H9 (cell line): ENCODE measurements at regions not wholly inside any gene's neighbourhood (a gene's known extent, or its start where the extent isn't known, plus 50 kb on each side); places are given as distances from the start of the nearest gene placed in this dataset.
A peak's percentile ranks its signal among the peaks of the same experiment; 100 is the strongest.

Experiments
- DNase-seq: peaks from one replicate; pipeline ENCODE4 v3.0.0-alpha.2; 2017
- H2AFZ ChIP-seq: one replicate; pipeline ENCODE4 v1.6.1; 2013; ENCODE audit warnings: mild to moderate bottlenecking, low read length, control low read depth, moderate library complexity
- H2AK5ac ChIP-seq: 2 replicates; pipeline ENCODE4 v1.6.1; 2013; ENCODE audit warnings: low read length, control low read depth, mixed read lengths; ENCODE audit not compliant: insufficient read length
- H2BK120ac ChIP-seq: one replicate; pipeline ENCODE4 v1.6.1; 2013; ENCODE audit warnings: low read depth, mild to moderate bottlenecking, low read length, control low read depth, inconsistent platforms; ENCODE audit not compliant: poor library complexity, severe bottlenecking
- H2BK12ac ChIP-seq: 2 replicates; pipeline ENCODE4 v1.6.1; 2013; ENCODE audit warnings: low read length, control low read depth, mixed read lengths, low read depth; ENCODE audit not compliant: insufficient read length
- H2BK15ac ChIP-seq: 2 replicates; pipeline ENCODE4 v1.6.1; 2013; ENCODE audit warnings: low read depth, low read length, control low read depth
- H2BK20ac ChIP-seq: one replicate; pipeline ENCODE4 v1.6.1; 2013; ENCODE audit warnings: low read depth, mild to moderate bottlenecking, low read length, control low read depth, inconsistent platforms; ENCODE audit not compliant: poor library complexity, severe bottlenecking
- H2BK5ac ChIP-seq: 2 replicates; pipeline ENCODE4 v1.6.1; 2013; ENCODE audit warnings: low read length, control low read depth, mixed read lengths; ENCODE audit not compliant: insufficient read length
- H3K14ac ChIP-seq: 2 replicates; pipeline ENCODE4 v1.6.1; 2013; ENCODE audit warnings: low read length, control low read depth; ENCODE audit not compliant: insufficient read depth
- H3K18ac ChIP-seq: 2 replicates; pipeline ENCODE4 v1.6.1; 2013; ENCODE audit warnings: low read depth, mild to moderate bottlenecking, mixed read lengths, low read length, control low read depth; ENCODE audit not compliant: insufficient read length
- H3K23ac ChIP-seq: 2 replicates; pipeline ENCODE4 v1.6.1; 2013; ENCODE audit warnings: low read length, control low read depth, mixed read lengths, low read depth; ENCODE audit not compliant: insufficient read length
- H3K23me2 ChIP-seq: 2 replicates; pipeline ENCODE4 v1.6.1; 2013; ENCODE audit warnings: low read depth, mild to moderate bottlenecking, mixed read lengths, low read length, control low read depth; ENCODE audit not compliant: insufficient read length, poor library complexity, severe bottlenecking
- H3K27ac ChIP-seq: 2 replicates; pipeline ENCODE4 v1.5.1; 2013; ENCODE audit warnings: low read length, control low read depth, mixed read lengths, low read depth; ENCODE audit not compliant: insufficient read length
- H3K27me3 ChIP-seq: 2 replicates; pipeline ENCODE4 v1.6.1; 2013; ENCODE audit warnings: low read length, control low read depth, inconsistent platforms; ENCODE audit not compliant: insufficient read depth
- H3K4ac ChIP-seq: 2 replicates; pipeline ENCODE4 v1.6.1; 2013; ENCODE audit warnings: low read depth, mild to moderate bottlenecking, control low read depth, inconsistent platforms, low read length, moderate library complexity
- H3K4me1 ChIP-seq: 2 replicates; pipeline ENCODE4 v1.6.1; 2013; ENCODE audit warnings: low read length, control low read depth, inconsistent platforms; ENCODE audit not compliant: insufficient read depth
- H3K4me2 ChIP-seq: 2 replicates; pipeline ENCODE4 v1.6.1; 2013; ENCODE audit warnings: low read length, control low read depth, mixed read lengths; ENCODE audit not compliant: insufficient read length, insufficient read depth
- H3K56ac ChIP-seq: 2 replicates; pipeline ENCODE4 v1.6.1; 2013; ENCODE audit warnings: low read depth, mild to moderate bottlenecking, mixed read lengths, low read length, control low read depth; ENCODE audit not compliant: insufficient read length
- H3K79me1 ChIP-seq: 2 replicates; pipeline ENCODE4 v1.6.1; 2013; ENCODE audit warnings: low read depth, mild to moderate bottlenecking, moderate library complexity, low read length, control low read depth, inconsistent platforms; ENCODE audit not compliant: insufficient read depth, poor library complexity, severe bottlenecking
- H3K79me2 ChIP-seq: 2 replicates; pipeline ENCODE4 v1.6.1; 2013; ENCODE audit warnings: low read length, control low read depth, inconsistent platforms; ENCODE audit not compliant: insufficient read depth
- H3K9ac ChIP-seq: 2 replicates; pipeline ENCODE4 v1.6.1; 2013; ENCODE audit warnings: low read length, control low read depth, mixed read lengths; ENCODE audit not compliant: insufficient read length; ENCODE audit errors: extremely low read depth
- H3K9me3 ChIP-seq: one replicate; pipeline ENCODE4 v1.6.1; 2013; ENCODE audit warnings: low read depth, low read length, inconsistent platforms; ENCODE audit not compliant: control insufficient read depth
- H3T11ph ChIP-seq: one replicate; pipeline ENCODE4 v1.6.1; 2013; ENCODE audit warnings: mild to moderate bottlenecking, low read length, control low read depth, inconsistent platforms
- H4K20me1 ChIP-seq: one replicate; pipeline ENCODE4 v1.6.1; 2013; ENCODE audit not compliant: control insufficient read depth, insufficient read length, insufficient read depth
- H4K5ac ChIP-seq: 2 replicates; pipeline ENCODE4 v1.6.1; 2013; ENCODE audit warnings: low read depth, mild to moderate bottlenecking, mixed read lengths, low read length, control low read depth; ENCODE audit not compliant: insufficient read length
- H4K8ac ChIP-seq: replicated peaks from 2 replicates; pipeline ENCODE4 v1.6.1; 2013; ENCODE audit warnings: low read length, control low read depth, mixed read lengths, low read depth; ENCODE audit not compliant: insufficient read length
- H4K91ac ChIP-seq: 2 replicates; pipeline ENCODE4 v1.6.1; 2013; ENCODE audit warnings: low read depth, mild to moderate bottlenecking, moderate library complexity, mixed read lengths, low read length, control low read depth; ENCODE audit not compliant: insufficient read length
- H3K27ac Mint-ChIP-seq, 3 experiments: 2 replicates in 2 of 3; 3 replicates in 1 of 3; pipeline ENCODE4 v1.8.0; 2020 to 2021; ENCODE audit warnings: mixed read lengths in 3 of 3, mild to moderate bottlenecking in 1 of 3, moderate library complexity in 1 of 3
- H3K27me3 Mint-ChIP-seq: 2 replicates; pipeline ENCODE4 v1.8.0; 2021; ENCODE audit warnings: low read depth, mild to moderate bottlenecking, moderate library complexity, mixed read lengths
- H3K36me3 Mint-ChIP-seq, 3 experiments: 2 replicates in 2 of 3; 3 replicates in 1 of 3; pipeline ENCODE4 v1.8.0; 2020 to 2021; ENCODE audit warnings: low read depth in 3 of 3, mixed read lengths in 3 of 3; ENCODE audit not compliant: insufficient read depth in 1 of 3
- H3K4me1 Mint-ChIP-seq, 2 experiments: 2 replicates each; pipeline ENCODE4 v1.8.0; 2020; ENCODE audit warnings: mixed read lengths in 2 of 2
- H3K4me3 Mint-ChIP-seq, 2 experiments: 2 replicates in 1 of 2; 3 replicates in 1 of 2; pipeline ENCODE4 v1.8.0; 2020 to 2021; ENCODE audit warnings: mild to moderate bottlenecking in 2 of 2, mixed read lengths in 2 of 2, moderate library complexity in 1 of 2
- H3K9me3 Mint-ChIP-seq, 2 experiments: 2 replicates in 1 of 2; 3 replicates in 1 of 2; pipeline ENCODE4 v1.8.0; 2020; ENCODE audit warnings: mild to moderate bottlenecking in 2 of 2, mixed read lengths in 2 of 2, moderate library complexity in 1 of 2
- WGBS: extraction: QIAGEN DNeasy Blood & Tissue Kit; methylation state at CpG from one replicate; pipeline ENCODE4 v1.1.7; 2013; ENCODE audit warnings: missing lambda C conversion rate, low lambda C conversion rate, mixed read lengths; ENCODE audit not compliant: insufficient read length; ENCODE audit errors: extremely low coverage; 5-methylcytosine and 5-hydroxymethylcytosine counted together
- TF ChIP-seq, protein P1 (sequence below): fragments of 200-600 bp; sonication (generic); conservative IDR thresholded peaks from 3 replicates; pipeline ENCODE4 v1.8.0; 2021; ENCODE audit warnings: antibody characterized with exemption, mild to moderate bottlenecking

DNA sequence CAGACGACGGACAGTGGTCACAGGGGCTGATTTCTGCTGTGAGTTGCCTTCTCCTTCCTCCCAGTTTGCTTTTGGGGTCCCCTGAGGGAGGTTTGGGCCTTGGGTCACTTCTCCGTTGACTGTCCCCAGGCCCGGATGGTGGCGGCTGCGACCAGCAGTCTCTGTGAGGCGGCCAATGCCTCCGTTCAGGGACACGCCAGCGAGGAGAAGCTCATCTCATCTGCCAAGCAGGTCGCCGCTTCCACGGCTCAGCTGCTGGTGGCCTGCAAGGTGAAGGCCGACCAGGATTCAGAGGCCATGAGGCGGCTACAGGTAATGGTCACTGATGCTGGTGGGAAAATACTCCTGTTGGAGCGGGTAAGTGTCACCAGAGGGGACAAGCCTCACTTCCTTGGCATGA lies 206.8 kb upstream of the TPM1 start:
- Histone ChIP-seq H3K9me3 (no peaks in the 10 kb centered on the region), H4K91ac (no peak overlapping the region), H3K18ac (no peak overlapping the region), H3K79me1 (no peaks in the 10 kb centered on the region), H4K20me1 (no peaks in the 10 kb centered on the region), H3K23me2 (no peaks in the 10 kb centered on the region), H4K5ac (no peak overlapping the region), H2BK120ac (no peak overlapping the region), H2BK12ac (no peak overlapping the region), H3K4me1 (no peaks in the 10 kb centered on the region), H3K4ac (no peak overlapping the region), H3T11ph (no peak overlapping the region), H3K27ac (no peak overlapping the region), H2BK5ac (no peak overlapping the region), H3K27me3 (no peaks in the 10 kb centered on the region), H3K79me2 (no peaks in the 10 kb centered on the region), H2BK20ac (no peak overlapping the region), H2BK15ac (no peak overlapping the region), H2AFZ (no peak overlapping the region), H2AK5ac (no peak overlapping the region), H3K14ac (no peak overlapping the region), H3K9ac (no peak overlapping the region), H3K23ac (no peak overlapping the region), H3K4me2 (no peak overlapping the region), H3K56ac (no peak overlapping the region), H4K8ac (no peak overlapping the region)
- Mint-ChIP-seq H3K27me3 (no peaks in the 10 kb centered on the region; the same call in 1 of the 2 replicates), H3K4me1 (peaks cover 13 to 14% of the 10 kb centered on the region in 2 experiments), H3K4me3 (no peak overlapping the region), H3K27ac (peak overlapping the region in 1 of 3 experiments; percentile 70; a peak in 1 of 7 replicates), H3K36me3 (peaks cover 10 to 16% (median 12%) of the 10 kb centered on the region in 3 experiments; a peak in 6 of 7 replicates), H3K9me3 (no peaks in the 10 kb centered on the region)
- DNase-seq, result no peak
- WGBS, result no CpG with 5 or more reads among the region's 16 CpGs
- TF ChIP-seq, protein P1, sequence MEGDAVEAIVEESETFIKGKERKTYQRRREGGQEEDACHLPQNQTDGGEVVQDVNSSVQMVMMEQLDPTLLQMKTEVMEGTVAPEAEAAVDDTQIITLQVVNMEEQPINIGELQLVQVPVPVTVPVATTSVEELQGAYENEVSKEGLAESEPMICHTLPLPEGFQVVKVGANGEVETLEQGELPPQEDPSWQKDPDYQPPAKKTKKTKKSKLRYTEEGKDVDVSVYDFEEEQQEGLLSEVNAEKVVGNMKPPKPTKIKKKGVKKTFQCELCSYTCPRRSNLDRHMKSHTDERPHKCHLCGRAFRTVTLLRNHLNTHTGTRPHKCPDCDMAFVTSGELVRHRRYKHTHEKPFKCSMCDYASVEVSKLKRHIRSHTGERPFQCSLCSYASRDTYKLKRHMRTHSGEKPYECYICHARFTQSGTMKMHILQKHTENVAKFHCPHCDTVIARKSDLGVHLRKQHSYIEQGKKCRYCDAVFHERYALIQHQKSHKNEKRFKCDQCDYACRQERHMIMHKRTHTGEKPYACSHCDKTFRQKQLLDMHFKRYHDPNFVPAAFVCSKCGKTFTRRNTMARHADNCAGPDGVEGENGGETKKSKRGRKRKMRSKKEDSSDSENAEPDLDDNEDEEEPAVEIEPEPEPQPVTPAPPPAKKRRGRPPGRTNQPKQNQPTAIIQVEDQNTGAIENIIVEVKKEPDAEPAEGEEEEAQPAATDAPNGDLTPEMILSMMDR, result no peak
